Tibial nerve (tissue), 4 donors: ENCODE measurements at regions not wholly inside any gene's neighbourhood (a gene's known extent, or its start where the extent isn't known, plus 50 kb on each side); places are given as distances from the start of the nearest gene placed in this dataset.

Source experiments
- EP300 ChIP-seq, 2 donors: sonication (generic); formaldehyde crosslinking; IDR thresholded peaks; one replicate each; pipeline ENCODE4 v1.6.1; 2017; ENCODE audit warnings: antibody characterized with exemption in 2 of 2, mild to moderate bottlenecking in 1 of 2
- POLR2A ChIP-seq, 2 donors: fragments of 450-650 bp; IDR thresholded peaks; one replicate each; pipeline ENCODE4 v1.6.1; 2017; ENCODE audit warnings: antibody characterized with exemption in 2 of 2, mild to moderate bottlenecking in 2 of 2, moderate library complexity in 2 of 2
- TF ChIP-seq, protein P1 (sequence below), 5 experiments: fragments of 200-600 bp in 3 of 5; fragments of 450-650 bp in 2 of 5; sonication (generic) in 3 of 5; IDR thresholded peaks; one replicate each; pipeline ENCODE4 v1.5.1; 2016 to 2019; ENCODE audit warnings: antibody characterized with exemption in 5 of 5, mild to moderate bottlenecking in 3 of 5, moderate library complexity in 2 of 5

DNA sequence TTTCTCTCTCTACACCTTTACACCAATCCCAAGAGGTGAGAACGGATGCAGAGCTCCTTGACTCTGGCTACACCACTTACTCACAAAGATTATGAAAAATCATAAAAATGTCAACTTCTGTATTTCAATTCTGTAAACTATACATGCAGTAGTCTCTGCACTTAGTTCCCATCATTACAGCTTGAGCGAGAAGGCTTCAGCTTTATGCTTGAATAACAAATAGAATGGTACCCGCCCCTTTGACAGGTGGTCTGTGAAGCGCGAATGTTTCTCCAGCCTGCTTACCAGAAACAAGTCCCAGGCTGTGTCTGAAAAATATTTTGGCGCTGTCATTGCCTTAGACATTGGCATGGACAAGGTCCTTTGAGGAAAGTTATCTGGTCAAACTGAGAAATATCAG is 562.4 kb upstream of the CLINT1 start:
- TF ChIP-seq POLR2A (IDR thresholded peaks at IDR 0.05): no peak
- TF ChIP-seq, protein P1, sequence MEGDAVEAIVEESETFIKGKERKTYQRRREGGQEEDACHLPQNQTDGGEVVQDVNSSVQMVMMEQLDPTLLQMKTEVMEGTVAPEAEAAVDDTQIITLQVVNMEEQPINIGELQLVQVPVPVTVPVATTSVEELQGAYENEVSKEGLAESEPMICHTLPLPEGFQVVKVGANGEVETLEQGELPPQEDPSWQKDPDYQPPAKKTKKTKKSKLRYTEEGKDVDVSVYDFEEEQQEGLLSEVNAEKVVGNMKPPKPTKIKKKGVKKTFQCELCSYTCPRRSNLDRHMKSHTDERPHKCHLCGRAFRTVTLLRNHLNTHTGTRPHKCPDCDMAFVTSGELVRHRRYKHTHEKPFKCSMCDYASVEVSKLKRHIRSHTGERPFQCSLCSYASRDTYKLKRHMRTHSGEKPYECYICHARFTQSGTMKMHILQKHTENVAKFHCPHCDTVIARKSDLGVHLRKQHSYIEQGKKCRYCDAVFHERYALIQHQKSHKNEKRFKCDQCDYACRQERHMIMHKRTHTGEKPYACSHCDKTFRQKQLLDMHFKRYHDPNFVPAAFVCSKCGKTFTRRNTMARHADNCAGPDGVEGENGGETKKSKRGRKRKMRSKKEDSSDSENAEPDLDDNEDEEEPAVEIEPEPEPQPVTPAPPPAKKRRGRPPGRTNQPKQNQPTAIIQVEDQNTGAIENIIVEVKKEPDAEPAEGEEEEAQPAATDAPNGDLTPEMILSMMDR (IDR thresholded peaks at IDR 0.05): no peak
- no peak for TF ChIP-seq EP300 (IDR thresholded peaks at IDR 0.05)
